Tibial artery (tissue), 4 donors: ENCODE measurements at regions not wholly inside any gene's neighbourhood (a gene's known extent, or its start where the extent isn't known, plus 50 kb on each side); places are given as distances from the start of the nearest gene placed in this dataset.

Source experiments
- DNase-seq, 2 donors: peaks; one replicate each; pipeline ENCODE4 v3.0.0-alpha.2; 2019
- H3K27ac ChIP-seq, 2 donors: fragments of 200-600 bp; sonication (generic) in 1 of 2; 1 replicate in 1 of 2; 2 replicates in 1 of 2; pipeline ENCODE4 v1.5.1; 2018 to 2019; ENCODE audit warnings: mild to moderate bottlenecking in 1 of 2
- H3K27me3 ChIP-seq, 2 donors: fragments of 200-600 bp; sonication (generic) in 1 of 2; one replicate each; pipeline versions ENCODE4 v1.5.1 to v1.6.0; 2016 to 2019
- H3K36me3 ChIP-seq, 3 donors: fragments of 200-600 bp; sonication (generic) in 2 of 3; one replicate each; pipeline ENCODE4 v1.5.1; 2016 to 2019; ENCODE audit warnings: mild to moderate bottlenecking in 2 of 3
- H3K4me1 ChIP-seq, 4 donors: fragments of 200-600 bp; sonication (generic) in 2 of 4; 1 replicate in 3 of 4; 2 replicates in 1 of 4; pipeline ENCODE4 v1.5.1; 2016 to 2019
- H3K4me3 ChIP-seq, 2 donors: fragments of 200-600 bp; sonication (generic) in 1 of 2; 1 replicate in 1 of 2; 2 replicates in 1 of 2; pipeline ENCODE4 v1.5.1; 2018 to 2019; ENCODE audit warnings: mild to moderate bottlenecking in 2 of 2
- H3K9me3 ChIP-seq, 3 donors: fragments of 200-600 bp; sonication (generic) in 1 of 3; one replicate each; pipeline ENCODE4 v1.5.1; 2016 to 2019
- intact Hi-C: fragments of 100-400 bp; cut with DNase I; formaldehyde crosslinking; loops from one replicate; pipeline ENCODE4 v1.15.0; 2023; ENCODE audit warnings: low total_unique reads
- TF ChIP-seq, protein P1 (sequence below), 2 experiments: fragments of 200-600 bp in 1 of 2; fragments of 450-650 bp in 1 of 2; IDR thresholded peaks; one replicate each; pipeline ENCODE4 v1.5.1; 2017 to 2019; ENCODE audit warnings: antibody characterized with exemption in 2 of 2, mild to moderate bottlenecking in 1 of 2, moderate library complexity in 1 of 2

DNA sequence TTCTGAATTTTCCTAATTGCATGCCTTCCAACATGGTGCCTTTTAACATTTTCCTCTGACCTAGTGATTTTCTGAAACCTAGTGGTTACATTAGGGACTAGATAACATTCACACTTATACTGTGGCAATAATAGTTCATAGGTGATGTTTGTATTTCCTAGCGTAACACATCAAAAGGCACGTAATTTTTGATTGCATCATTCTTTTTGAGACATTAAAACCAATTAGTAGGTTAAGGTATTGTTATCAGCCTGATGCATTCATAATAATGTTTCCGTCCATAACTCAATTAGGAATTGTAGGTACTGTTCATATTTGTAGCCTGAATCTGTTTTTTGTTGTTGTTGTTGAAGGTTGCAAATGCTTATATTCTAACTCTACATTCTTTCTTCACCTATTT is 192.4 kb downstream of the ANXA1 start:
- Histone ChIP-seq H3K36me3 (no peaks in the 10 kb centered on the region), H3K27me3 (no peaks in the 10 kb centered on the region), H3K4me3 (no peak overlapping the region), H3K27ac (no peak overlapping the region), H3K9me3 (no peaks in the 10 kb centered on the region), H3K4me1 (no peaks in the 10 kb centered on the region)
- no peak for DNase-seq
- TF ChIP-seq, protein P1, sequence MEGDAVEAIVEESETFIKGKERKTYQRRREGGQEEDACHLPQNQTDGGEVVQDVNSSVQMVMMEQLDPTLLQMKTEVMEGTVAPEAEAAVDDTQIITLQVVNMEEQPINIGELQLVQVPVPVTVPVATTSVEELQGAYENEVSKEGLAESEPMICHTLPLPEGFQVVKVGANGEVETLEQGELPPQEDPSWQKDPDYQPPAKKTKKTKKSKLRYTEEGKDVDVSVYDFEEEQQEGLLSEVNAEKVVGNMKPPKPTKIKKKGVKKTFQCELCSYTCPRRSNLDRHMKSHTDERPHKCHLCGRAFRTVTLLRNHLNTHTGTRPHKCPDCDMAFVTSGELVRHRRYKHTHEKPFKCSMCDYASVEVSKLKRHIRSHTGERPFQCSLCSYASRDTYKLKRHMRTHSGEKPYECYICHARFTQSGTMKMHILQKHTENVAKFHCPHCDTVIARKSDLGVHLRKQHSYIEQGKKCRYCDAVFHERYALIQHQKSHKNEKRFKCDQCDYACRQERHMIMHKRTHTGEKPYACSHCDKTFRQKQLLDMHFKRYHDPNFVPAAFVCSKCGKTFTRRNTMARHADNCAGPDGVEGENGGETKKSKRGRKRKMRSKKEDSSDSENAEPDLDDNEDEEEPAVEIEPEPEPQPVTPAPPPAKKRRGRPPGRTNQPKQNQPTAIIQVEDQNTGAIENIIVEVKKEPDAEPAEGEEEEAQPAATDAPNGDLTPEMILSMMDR (IDR thresholded peaks at IDR 0.05), result no peak
- intact Hi-C loops, result no loop called here

DNA sequence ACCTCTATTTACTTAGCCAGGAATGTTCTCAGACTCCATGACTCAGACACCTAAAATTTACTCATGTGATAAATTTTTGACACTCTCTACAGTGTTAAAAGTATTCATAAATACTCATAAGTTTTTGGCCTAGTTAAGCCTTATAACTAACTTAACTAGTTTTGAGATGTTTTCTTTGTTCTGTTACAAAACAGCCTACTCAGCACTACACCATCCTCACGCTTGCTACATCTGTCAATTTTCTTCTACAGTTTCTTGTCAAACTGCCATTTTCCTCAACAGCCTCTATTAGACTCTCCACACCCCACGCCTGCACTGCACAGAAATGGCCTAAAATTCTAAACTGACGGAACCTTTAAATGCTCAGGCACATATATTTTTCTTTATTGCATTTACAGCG is 195.5 kb downstream of the ANXA1 start:
- Histone ChIP-seq H3K4me1 (no peaks in the 10 kb centered on the region), H3K4me3 (no peak overlapping the region), H3K27me3 (no peaks in the 10 kb centered on the region), H3K36me3 (no peaks in the 10 kb centered on the region), H3K27ac (no peak overlapping the region), H3K9me3 (no peaks in the 10 kb centered on the region)
- intact Hi-C loops, result no loop called here
- TF ChIP-seq, protein P1 (IDR thresholded peaks at IDR 0.05), result no peak
- no peak for DNase-seq

DNA sequence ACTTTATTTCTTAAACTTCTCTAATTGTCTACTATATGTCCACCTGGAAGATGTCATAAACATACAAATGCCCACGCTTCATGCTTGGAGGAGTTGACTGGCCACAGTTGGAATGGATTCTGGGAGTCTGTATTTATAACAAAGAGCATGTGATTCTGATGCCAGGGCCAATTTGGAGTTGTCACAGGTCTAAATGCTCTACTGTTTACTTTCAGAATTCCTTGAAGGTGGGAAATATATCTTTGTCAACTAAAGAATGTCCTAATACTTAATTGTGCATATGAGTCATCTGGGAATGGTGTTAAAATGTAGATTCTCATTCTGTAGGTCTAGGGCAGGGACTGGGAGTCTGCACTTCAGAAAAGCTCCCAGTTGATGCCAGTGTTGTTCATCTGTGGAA is 196.1 kb downstream of the ANXA1 start:
- H3K4me1 ChIP-seq, result no peaks in the 10 kb centered on the region
- H3K36me3 ChIP-seq, result no peaks in the 10 kb centered on the region
- H3K27me3 ChIP-seq, result no peaks in the 10 kb centered on the region
- TF ChIP-seq, protein P1 (IDR thresholded peaks at IDR 0.05), result no peak
- intact Hi-C loops, result no loop called here
- H3K27ac ChIP-seq, result no peak overlapping the region
- H3K9me3 ChIP-seq, result no peaks in the 10 kb centered on the region
- H3K4me3 ChIP-seq, result no peak overlapping the region
- no peak for DNase-seq

DNA sequence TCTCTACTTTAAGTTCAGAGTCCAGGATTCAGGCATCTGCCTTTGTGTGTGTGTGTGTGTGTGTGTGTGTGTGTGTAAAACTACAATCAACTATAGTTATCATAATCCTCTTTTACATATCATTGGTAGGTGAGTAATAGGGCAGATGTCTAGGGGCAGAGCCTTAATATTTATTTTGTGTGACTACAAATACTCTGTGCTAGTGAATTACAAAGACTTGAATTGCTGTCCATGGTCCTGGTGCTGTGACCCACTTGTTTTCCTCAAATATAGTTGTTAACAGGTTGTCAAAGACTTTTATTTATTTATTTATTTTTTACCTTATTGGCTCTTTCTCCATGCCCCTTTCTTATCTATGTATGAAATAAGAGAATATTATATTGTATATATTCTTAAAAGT is 196.8 kb downstream of the ANXA1 start:
- TF ChIP-seq, protein P1 (IDR thresholded peaks at IDR 0.05), result no peak
- intact Hi-C loops, result no loop called here
- H3K27me3 ChIP-seq, result no peaks in the 10 kb centered on the region
- H3K36me3 ChIP-seq, result no peaks in the 10 kb centered on the region
- no peaks in the 10 kb centered on the region for H3K4me1 ChIP-seq
- no peak overlapping the region for H3K27ac ChIP-seq
- H3K9me3 ChIP-seq, result no peaks in the 10 kb centered on the region
- no peak overlapping the region for H3K4me3 ChIP-seq
- no peak for DNase-seq

DNA sequence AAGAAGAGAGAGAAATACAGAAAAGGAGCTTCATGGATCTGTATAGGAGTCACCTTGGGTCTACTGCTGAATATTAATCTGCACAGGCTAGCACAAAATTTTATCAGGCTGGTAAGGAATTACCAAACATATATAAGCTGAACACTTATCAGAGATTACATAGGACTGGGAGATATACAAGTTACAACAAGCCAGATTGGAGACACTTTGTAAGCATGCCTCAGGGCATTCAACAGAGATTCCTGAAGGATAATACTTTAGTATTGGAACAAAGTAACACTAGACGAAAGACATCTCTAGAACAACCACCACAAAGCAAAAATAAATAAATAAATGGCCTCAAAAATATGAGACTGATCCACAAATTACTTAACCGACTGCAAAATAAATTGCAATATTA is 197.8 kb downstream of the ANXA1 start:
- Histone ChIP-seq H3K4me1 (no peaks in the 10 kb centered on the region), H3K36me3 (no peaks in the 10 kb centered on the region), H3K9me3 (no peaks in the 10 kb centered on the region), H3K27me3 (no peaks in the 10 kb centered on the region), H3K4me3 (no peak overlapping the region), H3K27ac (no peak overlapping the region)
- TF ChIP-seq, protein P1 (IDR thresholded peaks at IDR 0.05), result no peak
- no peak for DNase-seq
- intact Hi-C loops, result no loop called here

DNA sequence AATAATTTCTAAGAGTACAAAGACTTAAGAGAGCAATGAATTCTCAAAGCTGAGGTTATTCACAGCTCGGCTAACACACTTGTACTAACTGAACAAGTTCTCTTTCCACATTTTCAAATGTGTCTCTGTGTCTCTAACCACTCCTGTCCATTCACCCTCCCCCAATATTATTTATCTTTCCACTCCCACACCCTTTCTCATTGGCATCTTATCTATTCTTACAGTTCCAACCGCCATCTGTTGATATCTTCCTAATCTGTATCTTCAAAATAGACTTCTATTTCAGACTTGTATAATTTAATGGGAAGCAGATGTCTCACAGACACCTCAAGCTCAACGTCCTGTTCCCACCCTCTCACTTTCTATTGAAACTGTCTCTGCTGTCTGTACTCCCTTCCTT is 205.9 kb downstream of the ANXA1 start:
- Histone ChIP-seq H3K4me1 (no peaks in the 10 kb centered on the region), H3K9me3 (no peaks in the 10 kb centered on the region), H3K4me3 (no peak overlapping the region), H3K27ac (no peak overlapping the region), H3K27me3 (no peaks in the 10 kb centered on the region), H3K36me3 (no peaks in the 10 kb centered on the region)
- TF ChIP-seq, protein P1 (IDR thresholded peaks at IDR 0.05), result no peak
- no peak for DNase-seq
- intact Hi-C loops, result no loop called here
